AG20443 (cell line): ENCODE measurements at regions not wholly inside any gene's neighbourhood (a gene's known extent, or its start where the extent isn't known, plus 50 kb on each side); places are given as distances from the start of the nearest gene placed in this dataset.
"Not testable (repeated sequence)": the region's sequence is repeated elsewhere in the genome, so short reads cannot be mapped to it uniquely, and the experiment has no call there.

Source experiments
- DNase-seq: peaks from one replicate; pipeline ENCODE4 v3.0.0; 2012; ENCODE audit warnings: low spot score, mixed read lengths

DNA sequence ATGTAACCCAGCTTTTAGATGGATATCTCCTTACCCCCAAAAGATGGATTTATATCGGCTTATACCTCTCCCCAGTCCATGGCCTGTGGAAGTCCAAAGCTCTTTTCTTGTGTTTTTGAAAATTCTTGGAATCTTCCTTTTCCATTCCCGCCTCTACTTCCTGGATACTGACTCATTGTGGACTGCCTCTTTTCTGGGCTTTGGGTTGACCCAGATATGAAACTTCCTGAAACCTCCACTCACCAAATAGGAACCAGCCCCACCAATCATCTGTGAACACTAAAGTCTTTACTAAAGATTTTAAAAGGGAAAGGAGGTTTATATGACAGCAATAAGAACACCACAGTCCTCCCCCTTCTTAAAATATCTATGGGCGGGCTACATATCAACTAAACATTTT, 163.4 kb upstream of the SYN3 start:
- DNase-seq = peak; percentile 68

DNA sequence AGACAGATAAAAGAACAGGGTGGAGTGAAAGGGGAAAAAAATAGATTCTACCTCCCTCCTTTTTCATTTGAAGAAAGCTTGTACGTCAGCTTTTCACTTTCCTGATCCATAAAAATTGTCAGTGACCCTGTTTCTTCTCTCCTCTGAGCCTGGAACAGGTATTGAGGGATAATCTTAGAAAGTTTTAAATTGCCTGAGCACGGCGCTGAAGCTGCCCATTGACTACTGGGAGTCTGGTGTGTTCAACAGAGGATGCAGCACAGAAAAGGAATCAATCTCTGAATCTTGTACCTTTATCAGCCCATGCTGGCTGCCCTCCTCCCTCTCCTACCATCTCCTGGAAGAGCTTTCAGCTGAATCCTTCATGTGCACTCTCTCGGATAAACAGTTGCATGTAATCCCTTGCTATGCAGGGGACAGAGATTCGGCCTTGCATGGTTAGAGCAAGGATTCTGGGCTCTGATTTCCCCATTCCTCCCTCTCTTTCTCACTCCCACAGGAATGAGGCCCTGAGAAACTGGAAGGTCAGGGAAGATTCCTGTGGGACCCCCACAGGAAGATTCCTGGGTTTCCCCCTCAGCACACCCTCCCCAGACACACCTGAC, 162.4 kb upstream of the SYN3 start:
- DNase-seq = peak; percentile 31

DNA sequence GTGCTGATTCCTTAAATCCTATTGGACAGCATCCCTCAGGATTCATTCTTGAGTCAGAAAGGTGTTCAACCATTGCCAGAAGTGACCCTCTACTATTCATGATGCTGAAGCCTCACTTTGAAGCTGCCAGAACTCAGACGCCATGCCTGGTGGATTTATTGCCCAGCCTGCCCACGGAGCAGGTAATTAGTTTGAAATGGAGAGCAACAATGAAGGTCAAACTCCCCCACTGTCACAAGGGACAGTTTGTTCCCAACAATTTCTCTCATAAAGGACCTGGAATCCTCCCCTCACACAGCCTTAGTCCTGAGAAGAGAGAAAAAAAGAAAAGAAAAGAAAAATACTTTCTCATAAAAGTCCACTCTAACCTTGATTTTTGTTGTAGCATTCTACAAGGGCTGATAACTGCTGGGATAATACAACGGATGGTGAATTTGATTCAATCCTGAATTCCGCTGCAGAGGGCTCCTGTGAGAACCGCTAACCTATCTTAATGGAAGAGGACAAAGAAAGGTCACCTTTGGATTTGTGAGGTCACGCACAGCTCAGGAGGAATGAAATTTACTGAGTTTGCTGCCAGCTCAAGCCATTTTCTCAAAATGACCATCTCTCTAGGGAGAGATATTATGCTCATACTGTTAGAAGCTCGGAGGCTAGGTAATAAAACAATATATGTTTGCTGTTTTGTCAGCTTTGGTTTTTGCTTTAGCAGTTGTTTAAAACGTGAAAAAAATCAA, 161.6 kb upstream of the SYN3 start:
- DNase-seq = no peak

DNA sequence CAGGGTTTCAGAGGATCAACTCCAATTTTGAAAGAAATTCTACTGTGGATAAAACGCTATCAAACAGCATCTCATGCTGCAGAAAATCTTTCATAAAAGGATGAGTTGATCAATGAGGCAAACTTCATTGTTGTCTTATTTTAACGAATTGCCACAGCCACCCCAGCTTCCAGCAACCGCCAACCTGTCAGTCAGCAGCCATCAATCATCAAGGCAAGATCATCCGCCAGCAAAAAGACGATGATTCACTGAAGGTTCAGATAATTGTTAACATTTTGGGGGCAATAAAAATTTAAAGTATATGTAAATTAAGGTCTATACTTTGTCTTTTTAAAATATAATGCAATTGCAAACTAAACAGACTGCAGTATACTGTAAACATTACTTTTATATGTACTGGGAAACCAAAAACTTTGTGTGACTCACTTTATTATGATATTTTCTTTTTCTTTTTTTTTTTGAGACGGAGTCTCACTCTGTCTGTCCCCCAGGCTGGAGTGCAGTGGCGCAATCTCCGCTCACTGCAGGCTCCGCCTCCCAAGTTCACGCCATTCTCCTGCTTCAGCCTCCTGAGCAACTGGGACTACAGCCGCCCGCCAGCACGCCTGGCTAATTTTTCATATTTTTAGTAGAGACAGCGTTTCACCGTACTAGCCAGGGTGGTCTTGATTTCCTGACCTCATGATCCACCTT, 155.3 kb upstream of the SYN3 start:
- DNase-seq = no peak

DNA sequence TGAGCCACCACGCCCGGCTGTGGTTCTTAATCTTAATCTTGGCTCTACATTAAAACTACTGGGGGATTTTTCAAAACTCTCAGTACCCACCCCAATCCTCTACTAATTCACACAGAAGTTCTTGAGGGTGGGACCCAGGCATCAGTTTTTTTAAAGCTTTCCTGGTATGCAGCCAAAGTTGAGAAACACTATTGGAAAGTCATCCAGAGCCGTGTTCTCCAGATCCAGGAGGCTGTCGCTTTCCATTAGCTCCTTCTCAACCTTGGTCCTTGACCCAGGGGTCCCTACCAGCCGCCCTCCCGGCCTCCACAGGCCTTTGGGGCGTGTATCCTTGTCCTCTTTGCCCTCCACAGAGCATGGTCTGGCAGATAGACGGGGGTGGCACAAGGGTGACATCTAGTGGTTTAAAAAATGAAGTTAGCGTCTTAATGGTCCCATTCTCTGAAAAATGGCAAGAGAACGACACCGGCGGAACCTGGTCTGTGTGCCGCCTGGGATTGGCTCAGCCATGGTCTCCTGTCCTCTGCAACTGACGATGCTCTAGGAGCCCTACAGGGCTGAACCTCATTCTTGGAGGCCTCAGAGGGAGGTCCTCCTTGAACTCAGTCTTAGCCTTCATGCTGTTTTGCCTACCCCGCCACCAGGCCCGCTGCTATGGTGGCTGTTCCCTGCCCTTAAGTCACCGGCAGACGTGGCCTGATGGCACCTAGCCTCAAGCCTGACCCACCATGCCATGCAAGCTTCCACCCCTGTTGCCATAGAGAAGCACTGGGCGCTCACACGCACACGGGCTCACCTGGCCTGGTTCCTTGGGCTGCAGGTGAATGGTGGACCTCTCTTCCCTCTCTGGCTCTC, 152.0 kb upstream of the SYN3 start:
- DNase-seq = peak; percentile 80

DNA sequence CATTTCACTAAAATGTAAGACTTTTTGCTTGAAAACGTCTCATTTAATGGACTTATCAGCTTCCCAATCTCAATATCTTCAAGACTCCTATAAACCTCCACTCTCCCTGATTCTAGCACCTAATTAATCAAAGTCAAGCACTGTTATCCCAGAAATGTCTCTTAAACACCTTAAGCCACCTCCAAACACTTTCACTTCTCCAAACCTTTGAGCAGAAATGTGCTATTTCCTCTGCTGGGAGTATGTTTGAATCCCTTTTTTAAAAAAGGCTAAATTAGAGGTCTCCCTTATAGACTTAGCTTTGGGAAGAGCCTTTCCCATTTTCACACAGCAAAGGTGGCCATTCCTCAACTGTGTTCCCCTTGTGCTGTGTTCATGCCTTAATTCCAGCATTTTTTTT, 146.2 kb upstream of the SYN3 start:
- DNase-seq = no peak

DNA sequence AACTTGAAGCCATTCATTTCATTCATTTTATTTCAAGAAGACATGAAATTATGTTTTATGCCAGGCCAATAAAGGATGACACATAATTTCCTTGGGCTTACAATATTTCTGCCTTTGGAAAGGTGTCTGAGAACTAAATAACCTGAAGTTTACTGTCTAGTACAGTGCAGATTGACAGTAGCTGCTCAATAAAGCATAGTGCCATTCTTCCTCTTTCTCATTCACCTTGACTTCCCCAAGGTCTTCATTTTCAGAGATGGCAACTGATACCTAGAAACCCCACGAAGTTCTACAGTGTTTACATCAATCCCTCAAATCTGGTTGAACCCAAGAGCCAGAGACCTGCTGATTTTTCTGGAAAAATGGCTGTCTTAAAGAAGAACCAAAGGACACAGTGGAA, 144.3 kb upstream of the SYN3 start:
- DNase-seq = no peak

DNA sequence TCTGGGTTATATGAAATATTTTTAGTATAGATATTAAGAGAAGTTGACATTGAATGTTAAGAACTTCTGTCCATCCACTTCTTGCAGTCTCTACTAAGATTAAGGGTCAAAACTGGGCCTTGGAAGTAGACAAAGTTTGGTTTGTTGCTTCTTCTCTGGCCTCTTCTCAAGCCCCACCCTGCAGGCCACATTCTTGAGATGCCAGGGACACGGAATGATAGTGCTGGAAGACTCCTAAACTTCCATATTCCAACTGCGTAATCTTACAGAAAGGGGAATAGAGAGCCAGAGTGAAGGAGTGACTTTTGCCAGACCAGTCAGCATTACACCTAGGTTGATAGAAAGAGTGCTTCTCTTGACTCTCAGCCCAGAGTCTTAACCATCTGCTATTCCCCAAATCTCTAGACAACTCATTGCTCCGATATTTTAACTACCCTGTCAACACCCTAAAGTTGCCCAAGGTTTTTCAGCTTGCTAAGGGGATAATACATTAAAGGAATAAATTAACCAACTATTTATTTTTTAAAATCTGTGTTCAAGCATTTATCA, 136.4 kb upstream of the SYN3 start:
- no peak for DNase-seq

DNA sequence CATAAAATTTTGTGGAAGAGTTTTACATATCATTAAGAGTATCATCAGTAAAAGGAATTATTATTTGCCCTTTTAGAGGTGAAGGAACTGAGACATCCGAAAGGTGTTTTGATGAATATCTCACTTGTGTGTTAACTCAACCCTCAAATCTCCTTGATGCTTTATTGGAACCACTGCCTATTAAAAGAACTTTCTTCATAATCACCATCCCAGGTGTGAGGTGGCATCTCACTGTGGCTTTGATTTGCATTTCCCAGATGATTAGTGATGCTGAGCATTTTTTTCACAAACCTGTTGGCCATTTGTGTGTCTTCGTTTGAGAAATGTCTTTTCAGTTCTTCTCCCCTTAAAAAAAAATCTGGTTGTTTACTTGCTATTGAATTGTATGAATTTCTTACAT, 134.0 kb upstream of the SYN3 start:
- DNase-seq = no peak

DNA sequence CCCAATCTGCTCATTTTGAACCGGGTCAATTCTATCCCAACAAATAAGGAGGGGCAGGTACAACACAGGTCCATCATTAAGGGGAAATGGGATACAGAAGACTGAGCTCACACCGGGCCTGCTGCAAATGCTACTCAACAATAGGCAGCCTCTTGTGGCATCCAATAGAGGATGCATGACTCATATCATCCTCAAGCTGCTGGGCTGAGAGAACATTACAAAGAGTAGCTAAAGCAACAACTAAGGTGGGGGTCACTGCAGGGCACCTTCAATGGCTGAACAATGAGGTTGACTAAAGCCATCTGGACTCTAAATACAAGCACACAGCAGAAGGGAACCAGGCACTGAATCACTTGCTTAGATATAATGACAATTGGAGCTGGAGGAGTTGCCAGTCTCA, 130.1 kb upstream of the SYN3 start:
- no peak for DNase-seq

DNA sequence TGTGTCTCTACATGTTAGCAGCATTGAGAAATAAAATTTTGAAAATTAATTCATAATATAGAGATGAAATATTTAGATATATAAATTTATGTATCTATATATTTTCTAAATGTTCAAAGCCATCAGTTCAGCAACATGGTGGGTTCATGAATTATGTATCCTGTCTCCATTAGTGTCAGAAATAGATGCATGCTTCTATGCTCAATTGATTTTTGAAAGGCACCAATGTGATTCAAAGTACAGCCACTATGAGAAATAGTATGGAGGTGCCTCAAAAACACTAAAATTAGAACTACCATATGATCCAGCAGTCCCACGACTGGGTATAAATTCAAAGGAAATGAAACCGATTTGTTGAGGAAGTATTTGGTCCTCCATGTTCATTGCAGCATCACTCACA, 128.6 kb upstream of the SYN3 start:
- DNase-seq = no peak

DNA sequence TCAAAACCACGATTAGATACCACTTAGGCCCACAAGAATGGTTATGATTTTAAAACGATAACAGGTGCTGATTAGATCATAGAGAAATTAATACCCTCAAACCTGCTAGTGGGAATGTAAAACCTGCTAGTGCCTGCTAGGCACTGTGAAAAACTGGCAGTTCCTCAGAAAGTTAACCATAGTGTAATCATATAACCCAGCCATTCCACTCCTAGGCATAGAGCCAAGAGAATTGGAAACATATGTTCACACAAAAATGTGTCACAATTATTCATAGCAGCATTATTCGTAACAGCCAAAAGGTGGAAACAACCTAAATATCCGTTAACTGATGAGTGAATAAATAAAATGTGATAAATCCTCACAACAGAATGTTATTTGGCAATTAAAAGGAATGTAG, 122.2 kb upstream of the SYN3 start:
- no peak for DNase-seq

DNA sequence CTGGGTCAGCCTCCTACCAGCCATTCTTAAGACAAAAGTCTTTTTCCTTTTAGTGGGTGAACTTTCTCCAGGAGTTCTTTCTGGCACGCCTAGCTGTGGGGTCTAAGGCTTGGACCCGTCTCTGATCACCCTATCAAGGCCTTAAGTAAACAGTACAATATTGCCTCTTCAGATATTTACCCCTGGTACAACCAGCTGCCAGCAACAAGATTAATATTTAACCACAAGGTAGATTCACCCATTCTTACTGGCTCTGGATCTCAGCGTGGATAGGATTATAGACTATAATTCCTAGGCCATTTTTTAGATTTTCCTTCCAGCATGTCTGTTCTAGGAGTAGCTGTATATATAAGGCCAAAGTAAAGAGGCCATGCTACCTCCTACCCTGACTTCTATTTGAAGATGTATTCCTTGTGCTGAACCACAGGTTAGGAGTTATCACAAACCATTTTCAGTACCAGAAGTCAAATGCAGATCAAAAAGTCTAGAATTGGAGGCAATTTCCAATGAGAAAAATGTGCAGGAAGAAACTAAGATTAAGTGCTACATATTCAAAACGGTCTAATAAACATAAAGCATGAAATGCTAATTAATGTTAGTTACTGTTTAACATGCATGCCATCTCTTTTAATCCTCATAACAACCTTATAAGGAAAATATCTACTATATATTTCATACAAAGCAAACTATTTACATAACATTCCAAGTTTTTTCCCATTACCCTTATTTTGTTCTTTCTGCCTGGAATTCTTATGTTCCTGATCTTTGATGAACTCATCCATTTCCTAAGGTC, 110.0 kb upstream of the SYN3 start:
- DNase-seq = no peak

DNA sequence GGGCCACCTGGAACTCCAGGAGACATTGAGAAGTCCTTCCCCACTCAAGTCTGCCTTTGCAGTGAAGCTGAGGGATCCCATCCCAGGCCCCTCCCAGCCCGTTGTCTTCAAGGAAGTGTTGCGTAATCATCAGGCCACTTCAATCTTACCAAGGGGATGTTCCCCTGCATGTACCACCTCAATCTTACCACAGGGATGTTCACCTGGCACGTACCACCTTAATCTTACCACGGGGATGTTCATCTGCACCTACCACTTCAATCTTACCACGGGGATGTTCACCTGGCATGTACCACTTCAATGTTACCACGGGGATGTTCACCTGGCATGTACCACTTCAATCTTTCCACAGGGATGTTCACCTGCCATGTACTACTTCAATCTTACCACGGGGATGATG, 108.0 kb upstream of the SYN3 start:
- DNase-seq = no peak

DNA sequence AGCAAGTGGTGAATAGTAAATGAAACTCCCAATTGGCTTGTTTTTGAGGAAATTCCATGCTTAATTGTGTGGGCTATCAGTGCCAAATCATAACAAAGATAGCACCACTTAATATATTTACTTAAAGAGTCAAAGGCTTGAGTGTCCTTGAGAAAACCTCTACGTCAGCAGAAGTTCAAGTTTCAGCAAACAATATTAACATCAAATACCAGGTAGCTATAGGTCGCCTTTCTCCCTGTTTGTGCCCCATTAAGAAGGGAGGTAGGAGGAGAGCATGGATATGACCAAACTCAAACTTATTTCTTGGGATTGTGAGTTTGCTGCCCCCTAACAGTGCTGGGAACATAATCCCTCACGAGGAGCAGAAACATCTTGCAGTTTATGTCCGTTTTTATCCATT, 105.6 kb upstream of the SYN3 start:
- DNase-seq = no peak

DNA sequence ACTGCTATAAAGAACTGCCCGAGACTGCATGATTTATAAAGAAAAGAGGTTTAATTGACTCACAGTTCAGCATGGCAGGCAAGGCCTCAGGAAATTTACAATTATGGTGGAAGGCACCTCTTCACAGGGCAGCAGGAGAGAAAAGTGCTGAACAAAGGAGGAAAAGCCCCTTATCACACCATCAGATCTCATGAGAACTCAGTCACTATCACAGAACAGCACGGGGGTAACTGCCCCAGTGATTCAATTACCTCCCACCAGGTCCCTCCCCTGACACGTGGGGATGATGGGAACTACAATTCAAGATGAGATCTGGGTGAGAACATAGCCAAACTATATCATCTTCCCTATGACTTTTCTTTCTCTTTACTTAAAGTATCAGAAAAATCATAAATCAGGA, 104.0 kb upstream of the SYN3 start:
- no peak for DNase-seq

DNA sequence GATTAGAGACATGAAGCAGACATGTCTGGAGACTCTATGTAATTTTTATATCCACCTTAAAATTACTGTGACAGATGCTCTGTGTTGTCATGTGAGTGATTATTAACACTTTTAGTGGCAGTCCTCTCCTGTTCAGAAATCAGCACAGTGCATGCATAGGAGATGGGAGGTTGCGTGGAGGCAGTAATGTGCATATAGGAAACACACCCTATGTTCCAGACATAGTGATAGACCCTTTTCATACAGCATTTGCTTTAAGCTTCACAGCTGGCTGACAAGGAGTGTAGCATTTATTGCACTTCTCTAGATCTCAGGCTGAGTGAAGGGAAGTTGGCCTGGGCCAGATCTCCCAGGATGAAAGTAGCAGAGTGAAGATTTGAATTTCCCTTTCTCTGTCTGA, 102.3 kb upstream of the SYN3 start:
- no peak for DNase-seq

DNA sequence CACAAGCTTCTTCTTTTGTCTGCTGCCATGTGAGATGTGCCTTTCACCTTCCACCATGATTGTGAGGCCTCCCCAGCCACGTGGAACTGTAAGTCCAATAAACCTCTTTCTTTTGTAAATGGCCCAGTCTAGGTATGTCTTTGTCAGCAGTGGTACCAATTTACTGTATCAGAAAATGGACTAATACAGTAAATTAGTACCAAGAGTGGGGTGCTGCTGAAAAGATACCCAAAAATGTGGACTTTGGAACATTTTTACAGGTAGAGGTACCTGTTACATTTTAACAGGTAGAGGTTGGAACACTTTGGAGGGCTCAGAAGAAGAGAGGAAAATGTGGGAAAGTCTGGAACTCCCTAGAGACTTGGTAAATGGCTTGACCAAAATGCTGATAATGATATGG, 96.8 kb upstream of the SYN3 start:
- DNase-seq = not testable (repeated sequence)

DNA sequence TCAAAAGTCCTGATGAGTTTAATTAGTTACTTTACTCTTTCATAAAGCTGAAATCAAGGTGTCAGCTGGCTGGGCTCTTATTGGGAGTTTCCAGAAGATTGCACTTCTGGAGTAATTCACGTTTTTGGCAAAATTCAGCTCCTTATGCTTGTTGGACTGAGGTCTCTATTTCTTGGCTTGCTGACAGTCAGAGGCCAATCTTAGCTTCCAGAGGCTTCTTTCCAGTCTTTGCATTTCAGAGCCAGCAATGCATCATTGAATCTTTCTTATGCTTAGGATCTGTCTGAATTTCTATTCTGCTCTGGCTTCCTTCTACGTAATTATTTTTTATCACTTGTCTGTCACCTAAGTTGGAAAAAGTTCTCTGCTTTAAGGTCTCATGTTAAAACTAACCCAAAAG, 91.4 kb upstream of the SYN3 start:
- no peak for DNase-seq

DNA sequence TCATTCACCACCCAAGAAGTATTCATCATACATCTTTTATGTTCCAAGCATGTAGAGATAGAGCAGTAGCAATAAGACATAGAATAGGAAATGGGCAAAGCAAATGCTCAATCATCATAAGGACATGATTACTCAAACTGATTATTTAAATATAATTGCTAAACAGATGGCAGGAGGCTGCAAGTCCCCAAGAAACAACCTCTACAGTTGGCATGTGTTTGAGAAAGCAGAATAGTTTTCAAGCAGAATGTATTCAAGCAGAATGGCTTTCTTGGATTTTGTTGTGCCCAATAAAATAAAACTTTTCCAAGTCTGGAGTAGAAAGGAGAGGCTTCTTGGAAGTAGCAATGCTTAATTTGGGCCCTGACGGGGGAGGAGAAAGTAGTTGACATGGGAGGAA, 86.5 kb upstream of the SYN3 start:
- no peak for DNase-seq

DNA sequence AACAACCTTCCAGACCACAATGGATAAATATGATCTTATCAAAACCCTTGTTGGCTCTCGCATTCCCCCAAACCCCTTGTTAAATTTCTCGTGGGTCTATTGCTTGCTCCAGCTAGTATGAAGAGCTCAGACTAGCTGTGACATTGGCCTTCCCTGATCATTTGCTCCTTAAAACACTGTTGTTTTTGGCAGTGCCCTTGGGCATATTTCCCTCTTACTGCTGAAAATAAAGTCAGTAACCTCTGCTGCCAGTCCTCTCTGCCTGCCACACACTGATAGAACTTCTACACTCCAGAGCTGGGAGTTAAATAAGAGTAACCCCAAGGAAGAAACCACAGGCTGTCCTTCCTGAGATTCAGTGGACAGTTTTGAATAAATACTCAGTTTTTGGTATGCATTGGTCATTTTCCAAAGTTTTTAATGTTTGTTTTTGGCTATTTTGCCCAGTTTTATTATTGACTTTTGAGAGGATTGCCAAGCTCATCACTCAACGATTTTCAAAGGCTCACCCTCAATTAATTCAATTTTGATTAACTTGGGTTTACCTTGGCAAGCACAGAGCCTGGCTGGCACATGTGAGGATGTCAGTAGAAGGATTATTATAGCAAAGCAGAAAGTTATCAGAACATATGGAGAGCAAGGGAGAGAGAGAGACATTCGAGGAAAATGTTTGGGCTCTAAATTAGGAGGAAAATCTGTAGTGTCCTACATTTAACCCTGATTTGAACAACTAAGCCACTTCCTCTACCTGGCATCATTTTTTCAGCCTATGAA, 84.3 kb upstream of the SYN3 start:
- no peak for DNase-seq
